Liver (tissue), 8 donors: ENCODE measurements at regions not wholly inside any gene's neighbourhood (a gene's known extent, or its start where the extent isn't known, plus 50 kb on each side); places are given as distances from the start of the nearest gene placed in this dataset.

Experiments
- DNase-seq: peaks from one replicate; pipeline ENCODE4 v3.0.0-alpha.2; 2017; ENCODE audit warnings: low spot score
- H3K27ac ChIP-seq, 2 donors: one replicate each; pipeline ENCODE4 v1.7.0; 2013; ENCODE audit warnings: inconsistent platforms in 2 of 2, low read length in 2 of 2, control low read depth in 1 of 2, low read depth in 1 of 2, mild to moderate bottlenecking in 1 of 2
- H3K27me3 ChIP-seq, 4 donors: one replicate each; pipeline versions ENCODE4 v1.6.1 to v1.7.0; 2013; ENCODE audit warnings: low read length in 3 of 4, inconsistent platforms in 1 of 4, mild to moderate bottlenecking in 1 of 4, moderate library complexity in 1 of 4; ENCODE audit not compliant: control insufficient read depth in 4 of 4, insufficient read depth in 4 of 4
- H3K36me3 ChIP-seq, 4 donors: one replicate each; pipeline versions ENCODE4 v1.6.1 to v1.7.0; 2013; ENCODE audit warnings: low read length in 3 of 4, mild to moderate bottlenecking in 3 of 4, low read depth in 1 of 4, moderate library complexity in 1 of 4; ENCODE audit not compliant: control insufficient read depth in 4 of 4, insufficient read depth in 3 of 4
- H3K4me1 ChIP-seq, 4 donors: one replicate each; pipeline versions ENCODE4 v1.6.1 to v1.7.0; 2013; ENCODE audit warnings: low read length in 3 of 4, mild to moderate bottlenecking in 3 of 4, moderate library complexity in 1 of 4; ENCODE audit not compliant: control insufficient read depth in 4 of 4, insufficient read depth in 4 of 4
- H3K4me3 ChIP-seq, 3 donors: one replicate each; pipeline versions ENCODE4 v1.6.1 to v1.7.0; 2013; ENCODE audit warnings: low read length in 3 of 3, control low read depth in 1 of 3, low read depth in 1 of 3, mild to moderate bottlenecking in 1 of 3
- H3K9ac ChIP-seq, 2 donors: one replicate each; pipeline ENCODE4 v1.7.0; 2013; ENCODE audit warnings: low read length in 2 of 2, mild to moderate bottlenecking in 2 of 2, moderate library complexity in 2 of 2, control low read depth in 1 of 2, low read depth in 1 of 2
- H3K9me3 ChIP-seq, 4 donors: one replicate each; pipeline versions ENCODE4 v1.6.1 to v1.7.0; 2013; ENCODE audit warnings: low read length in 3 of 4; ENCODE audit not compliant: control insufficient read depth in 4 of 4
- ATF3 ChIP-seq: IDR thresholded peaks from 2 replicates; pipeline ENCODE4 v1.6.1; 2016; ENCODE audit warnings: antibody characterized with exemption
- CTCF ChIP-seq: fragments of 150-350 bp; IDR thresholded peaks from 2 replicates; pipeline ENCODE4 v1.5.1; 2017; ENCODE audit warnings: improper control_type of control experiment, low read depth, low read length; ENCODE audit not compliant: missing input control
- EGR1 ChIP-seq, 2 donors: IDR thresholded peaks; 2 replicates each; pipeline ENCODE4 v1.6.1; 2016 to 2018; ENCODE audit warnings: antibody characterized with exemption in 2 of 2, low read depth in 2 of 2
- FOXA1 ChIP-seq: IDR thresholded peaks from 2 replicates; pipeline ENCODE4 v1.6.1; 2016; ENCODE audit warnings: antibody characterized with exemption
- FOXA2 ChIP-seq: IDR thresholded peaks from 2 replicates; pipeline ENCODE4 v1.6.1; 2016; ENCODE audit warnings: antibody characterized with exemption
- GABPA ChIP-seq, 2 donors: IDR thresholded peaks in 1 of 2; conservative IDR thresholded peaks in 1 of 2; 2 replicates each; pipeline ENCODE4 v1.6.1; 2016; ENCODE audit warnings: antibody characterized with exemption in 2 of 2, mild to moderate bottlenecking in 1 of 2, moderate library complexity in 1 of 2
- HNF4A ChIP-seq, 2 donors: conservative IDR thresholded peaks; 2 replicates each; pipeline ENCODE4 v1.6.1; 2016; ENCODE audit warnings: antibody characterized with exemption in 2 of 2, mild to moderate bottlenecking in 2 of 2
- HNF4G ChIP-seq: IDR thresholded peaks from 2 replicates; pipeline ENCODE4 v1.6.1; 2016; ENCODE audit warnings: antibody characterized with exemption
- JUND ChIP-seq, 2 donors: IDR thresholded peaks; 2 replicates each; pipeline ENCODE4 v1.6.1; 2016; ENCODE audit warnings: antibody characterized with exemption in 2 of 2
- MAX ChIP-seq: IDR thresholded peaks from 2 replicates; pipeline ENCODE4 v1.6.1; 2016; ENCODE audit warnings: antibody characterized with exemption
- NR2F2 ChIP-seq: IDR thresholded peaks from 2 replicates; pipeline ENCODE4 v1.6.1; 2016; ENCODE audit warnings: antibody characterized with exemption
- RAD21 ChIP-seq, 2 donors: IDR thresholded peaks; 2 replicates each; pipeline ENCODE4 v1.6.1; 2016; ENCODE audit warnings: antibody characterized with exemption in 2 of 2, mild to moderate bottlenecking in 2 of 2
- RXRA ChIP-seq, 2 donors: IDR thresholded peaks; 2 replicates each; pipeline ENCODE4 v1.6.1; 2017 to 2018; ENCODE audit warnings: antibody characterized with exemption in 2 of 2, mild to moderate bottlenecking in 1 of 2
- SP1 ChIP-seq: IDR thresholded peaks from 2 replicates; pipeline ENCODE4 v1.6.1; 2018; ENCODE audit warnings: antibody characterized with exemption, mild to moderate bottlenecking
- TAF1 ChIP-seq: conservative IDR thresholded peaks from 2 replicates; pipeline ENCODE4 v1.6.1; 2016; ENCODE audit warnings: antibody characterized with exemption, mild to moderate bottlenecking
- YY1 ChIP-seq: IDR thresholded peaks from 2 replicates; pipeline ENCODE4 v1.6.1; 2016; ENCODE audit warnings: antibody characterized with exemption, mild to moderate bottlenecking
- ZBTB33 ChIP-seq: IDR thresholded peaks from 2 replicates; pipeline ENCODE4 v1.6.1; 2016; ENCODE audit warnings: antibody characterized with exemption
- WGBS: extraction: QIAGEN DNeasy Blood & Tissue Kit; methylation state at CpG from one replicate; pipeline ENCODE4 v1.1.7; 2013; 5-methylcytosine and 5-hydroxymethylcytosine counted together
- donor health status: healthy.
- donor health status: healthy.
- donor health status: healthy.
- donor health status: healthy.
- donor health status: healthy.

GRCh38 chr3:35012214-35012613 is 627.1 kb upstream of the ARPP21 start (continued):
- no peak for TF ChIP-seq CTCF

GRCh38 chr3:35028157-35028556 is 611.2 kb upstream of the ARPP21 start:
- TF ChIP-seq TAF1 (no peak), JUND (IDR thresholded peaks at IDR 0.05) (no peak), EGR1 (IDR thresholded peaks at IDR 0.05; ENCODE audit: low read depth in 2 of 2) (no peak), CTCF (no peak)
- Histone ChIP-seq H3K27ac (no peak overlapping the region), H3K27me3 (no peaks in the 10 kb centered on the region), H3K9me3 (peaks cover 0 to 9% (median 5%) of the 10 kb centered on the region in 4 donors), H3K4me3 (no peak overlapping the region), H3K4me1 (no peaks in the 10 kb centered on the region), H3K9ac (no peak overlapping the region), H3K36me3 (peaks cover 0 to 2% (median 0%) of the 10 kb centered on the region in 4 donors)
- WGBS: 92% methylated on average over 2 of the region's 2 CpGs
- no peak for DNase-seq

- no peak for DNase-seq
- Histone ChIP-seq H3K27me3 (no peaks in the 10 kb centered on the region), H3K4me3 (no peak overlapping the region), H3K27ac (peak overlapping the region; percentile 4 to 42), H3K4me1 (peaks cover 0 to 15% (median 13%) of the 10 kb centered on the region in 4 donors), H3K9ac (no peak overlapping the region), H3K36me3 (no peaks in the 10 kb centered on the region), H3K9me3 (no peaks in the 10 kb centered on the region)
- WGBS: 24% methylated on average over 2 of the region's 2 CpGs
- TF ChIP-seq GABPA (IDR thresholded peaks at IDR 0.05 in 1 of 2, conservative IDR thresholded peaks at IDR 0.05 in 1 of 2): peak in 1 of 2 donors; percentile 18
- TF ChIP-seq EGR1 (IDR thresholded peaks at IDR 0.05; ENCODE audit: low read depth in 2 of 2): peak in 1 of 2 donors; percentile 4
- TF ChIP-seq FOXA1: peak; percentile 70
- peak; percentile 80 for TF ChIP-seq SP1
- peak; percentile 80 for TF ChIP-seq FOXA2
- TF ChIP-seq HNF4A (conservative IDR thresholded peaks at IDR 0.05): peak; percentile 84
- TF ChIP-seq NR2F2: no peak
- peak; percentile 51 to 52 for TF ChIP-seq RAD21 (IDR thresholded peaks at IDR 0.05)
- no peak for TF ChIP-seq ATF3
- peak; percentile 78 for TF ChIP-seq MAX
- peak; percentile 62 for TF ChIP-seq ZBTB33
- no peak for TF ChIP-seq CTCF
- peak; percentile 96 for TF ChIP-seq YY1
- no peak for TF ChIP-seq HNF4G
- TF ChIP-seq RXRA (IDR thresholded peaks at IDR 0.05): peak; percentile 73 to 75
These were observed 596.9 kb upstream of the ARPP21 start for GRCh38 chr3:35042210-35042991.
